ENCODE measurements at regions not wholly inside any gene's neighbourhood (a gene's known extent, or its start where the extent isn't known, plus 50 kb on each side); places are given as distances from the start of the nearest gene placed in this dataset.

DNA sequence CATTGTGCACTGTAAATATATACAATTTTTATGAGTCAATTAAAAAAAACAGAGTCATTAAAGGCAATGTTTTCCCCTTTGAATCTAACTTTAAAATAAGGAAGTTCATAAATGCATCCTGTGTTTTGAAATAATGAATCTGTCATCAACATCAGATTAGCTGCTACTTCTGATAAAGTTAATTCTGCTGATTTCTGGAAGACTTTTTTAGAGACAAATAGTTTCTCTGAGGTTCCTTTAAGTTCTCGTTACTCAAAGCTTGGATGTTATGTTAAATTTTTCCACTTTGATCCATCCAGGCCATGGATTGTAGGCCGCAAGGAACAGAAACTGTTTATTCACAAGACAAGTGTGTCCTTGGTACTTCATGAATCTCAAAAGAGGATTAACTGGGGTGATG is 115.5 kb downstream of the CARTPT start:
- TF ChIP-seq, protein P1, sequence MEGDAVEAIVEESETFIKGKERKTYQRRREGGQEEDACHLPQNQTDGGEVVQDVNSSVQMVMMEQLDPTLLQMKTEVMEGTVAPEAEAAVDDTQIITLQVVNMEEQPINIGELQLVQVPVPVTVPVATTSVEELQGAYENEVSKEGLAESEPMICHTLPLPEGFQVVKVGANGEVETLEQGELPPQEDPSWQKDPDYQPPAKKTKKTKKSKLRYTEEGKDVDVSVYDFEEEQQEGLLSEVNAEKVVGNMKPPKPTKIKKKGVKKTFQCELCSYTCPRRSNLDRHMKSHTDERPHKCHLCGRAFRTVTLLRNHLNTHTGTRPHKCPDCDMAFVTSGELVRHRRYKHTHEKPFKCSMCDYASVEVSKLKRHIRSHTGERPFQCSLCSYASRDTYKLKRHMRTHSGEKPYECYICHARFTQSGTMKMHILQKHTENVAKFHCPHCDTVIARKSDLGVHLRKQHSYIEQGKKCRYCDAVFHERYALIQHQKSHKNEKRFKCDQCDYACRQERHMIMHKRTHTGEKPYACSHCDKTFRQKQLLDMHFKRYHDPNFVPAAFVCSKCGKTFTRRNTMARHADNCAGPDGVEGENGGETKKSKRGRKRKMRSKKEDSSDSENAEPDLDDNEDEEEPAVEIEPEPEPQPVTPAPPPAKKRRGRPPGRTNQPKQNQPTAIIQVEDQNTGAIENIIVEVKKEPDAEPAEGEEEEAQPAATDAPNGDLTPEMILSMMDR (IDR thresholded peaks at IDR 0.05) = no peak
- TF ChIP-seq POLR2A (IDR thresholded peaks at IDR 0.05) = no peak

Data from testis (tissue), 2 donors.